Tibial artery (tissue), 4 donors: ENCODE measurements at regions not wholly inside any gene's neighbourhood (a gene's known extent, or its start where the extent isn't known, plus 50 kb on each side); places are given as distances from the start of the nearest gene placed in this dataset.
"Not testable (repeated sequence)": the region's sequence is repeated elsewhere in the genome, so short reads cannot be mapped to it uniquely, and the experiment has no call there.

Experiments used
- DNase-seq, 2 donors: peaks; one replicate each; pipeline ENCODE4 v3.0.0-alpha.2; 2019
- H3K27ac ChIP-seq, 2 donors: fragments of 200-600 bp; sonication (generic) in 1 of 2; 1 replicate in 1 of 2; 2 replicates in 1 of 2; pipeline ENCODE4 v1.5.1; 2018 to 2019; ENCODE audit warnings: mild to moderate bottlenecking in 1 of 2
- H3K27me3 ChIP-seq, 2 donors: fragments of 200-600 bp; sonication (generic) in 1 of 2; one replicate each; pipeline versions ENCODE4 v1.5.1 to v1.6.0; 2016 to 2019
- H3K36me3 ChIP-seq, 3 donors: fragments of 200-600 bp; sonication (generic) in 2 of 3; one replicate each; pipeline ENCODE4 v1.5.1; 2016 to 2019; ENCODE audit warnings: mild to moderate bottlenecking in 2 of 3
- H3K4me1 ChIP-seq, 4 donors: fragments of 200-600 bp; sonication (generic) in 2 of 4; 1 replicate in 3 of 4; 2 replicates in 1 of 4; pipeline ENCODE4 v1.5.1; 2016 to 2019
- H3K4me3 ChIP-seq, 2 donors: fragments of 200-600 bp; sonication (generic) in 1 of 2; 1 replicate in 1 of 2; 2 replicates in 1 of 2; pipeline ENCODE4 v1.5.1; 2018 to 2019; ENCODE audit warnings: mild to moderate bottlenecking in 2 of 2
- H3K9me3 ChIP-seq, 3 donors: fragments of 200-600 bp; sonication (generic) in 1 of 3; one replicate each; pipeline ENCODE4 v1.5.1; 2016 to 2019
- CTCF ChIP-seq, 2 experiments: fragments of 200-600 bp in 1 of 2; fragments of 450-650 bp in 1 of 2; IDR thresholded peaks; one replicate each; pipeline ENCODE4 v1.5.1; 2017 to 2019; ENCODE audit warnings: antibody characterized with exemption in 2 of 2, mild to moderate bottlenecking in 1 of 2, moderate library complexity in 1 of 2
- intact Hi-C: fragments of 100-400 bp; cut with DNase I; formaldehyde crosslinking; loops from one replicate; pipeline ENCODE4 v1.15.0; 2023; ENCODE audit warnings: low total_unique reads

DNA sequence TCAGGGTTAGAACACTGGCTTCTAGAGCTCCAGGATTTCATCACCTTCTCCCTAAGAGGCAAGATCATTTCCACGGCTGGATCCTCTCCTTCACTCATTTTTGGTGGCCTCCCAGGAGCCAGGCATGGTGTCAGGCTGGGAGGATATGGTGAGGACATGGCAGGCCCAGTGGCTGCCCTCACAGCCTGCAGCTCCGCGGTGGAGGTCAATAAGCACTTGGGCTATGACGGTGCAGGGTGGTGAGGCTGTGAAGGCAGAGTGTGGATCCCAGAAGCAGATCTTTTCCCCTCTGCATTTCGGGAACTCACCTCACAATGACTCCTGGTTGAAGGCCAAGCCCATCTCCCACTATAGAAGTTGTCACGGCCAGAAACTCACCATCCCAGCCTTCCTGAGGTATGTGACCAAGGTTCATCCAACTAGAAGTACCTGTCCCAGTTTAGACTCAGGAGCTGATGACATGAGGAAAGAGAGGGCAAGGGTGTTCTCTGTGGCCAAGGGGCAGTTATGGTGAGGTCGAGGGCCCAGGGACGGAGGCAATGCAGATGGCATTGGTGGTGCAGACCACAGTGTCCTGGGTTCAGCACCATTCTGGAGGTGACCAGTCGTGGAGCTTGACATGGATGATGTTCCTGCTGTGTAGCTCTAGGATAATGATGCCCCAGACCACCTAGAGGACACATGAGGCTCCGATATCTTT is 100.1 kb upstream of the SMAD3 start:
- intact Hi-C loops = no loop called here
- peak in 1 of 2 donors; percentile 54 for DNase-seq
- no peaks in the 10 kb centered on the region for H3K9me3 ChIP-seq

GRCh38 chr15:66966256-66966655 is 99.1 kb upstream of the SMAD3 start:
- H3K27me3 ChIP-seq = no peaks in the 10 kb centered on the region
- no peaks in the 10 kb centered on the region for H3K4me1 ChIP-seq
- DNase-seq = no peak
- intact Hi-C loops = no loop called here
- H3K27ac ChIP-seq = no peak overlapping the region
- no peak for TF ChIP-seq CTCF (IDR thresholded peaks at IDR 0.05)
- no peak overlapping the region for H3K4me3 ChIP-seq
- H3K36me3 ChIP-seq = no peaks in the 10 kb centered on the region
- H3K9me3 ChIP-seq = no peaks in the 10 kb centered on the region

More for the DNA sequence above, 100.1 kb upstream of the SMAD3 start:
- no peaks in the 10 kb centered on the region for H3K4me1 ChIP-seq
- TF ChIP-seq CTCF (IDR thresholded peaks at IDR 0.05) = no peak
- no peak overlapping the region for H3K27ac ChIP-seq
- no peaks in the 10 kb centered on the region for H3K36me3 ChIP-seq
- no peak overlapping the region for H3K4me3 ChIP-seq
- no peaks in the 10 kb centered on the region for H3K27me3 ChIP-seq

- DNase-seq = no peak
- Histone ChIP-seq H3K4me1 (no peaks in the 10 kb centered on the region), H3K9me3 (no peaks in the 10 kb centered on the region), H3K27ac (no peak overlapping the region), H3K27me3 (no peaks in the 10 kb centered on the region), H3K4me3 (no peak overlapping the region), H3K36me3 (no peaks in the 10 kb centered on the region)
- intact Hi-C loops = no loop called here
- no peak for TF ChIP-seq CTCF (IDR thresholded peaks at IDR 0.05)
Observed at GRCh38 chr15:66968806-66969596, 96.4 kb upstream of the SMAD3 start.

DNA sequence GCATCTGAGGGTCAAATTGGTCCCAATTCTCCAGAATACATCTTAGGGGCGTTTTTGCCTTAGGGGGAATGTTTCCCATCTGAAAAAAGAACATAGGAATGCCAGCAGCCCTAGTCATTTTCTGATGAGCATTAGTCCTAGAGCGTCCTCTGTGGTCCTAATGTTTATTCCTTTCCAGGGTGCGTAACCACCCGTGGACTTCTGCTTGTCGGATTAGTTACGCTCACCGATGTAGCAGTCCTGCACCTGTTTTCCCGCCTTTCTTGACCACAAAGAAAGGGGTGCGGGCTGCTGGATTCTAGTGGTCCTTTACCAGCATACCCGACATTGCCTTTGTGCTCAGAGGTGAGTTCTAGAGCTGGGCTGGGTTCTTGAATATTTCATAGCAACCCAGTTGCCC is 91.3 kb upstream of the SMAD3 start:
- intact Hi-C loops, H3K36me3 ChIP-seq, H3K4me3 ChIP-seq, H3K4me1 ChIP-seq, H3K27me3 ChIP-seq, H3K9me3 ChIP-seq, H3K27ac ChIP-seq, DNase-seq: not testable (repeated sequence)

DNA sequence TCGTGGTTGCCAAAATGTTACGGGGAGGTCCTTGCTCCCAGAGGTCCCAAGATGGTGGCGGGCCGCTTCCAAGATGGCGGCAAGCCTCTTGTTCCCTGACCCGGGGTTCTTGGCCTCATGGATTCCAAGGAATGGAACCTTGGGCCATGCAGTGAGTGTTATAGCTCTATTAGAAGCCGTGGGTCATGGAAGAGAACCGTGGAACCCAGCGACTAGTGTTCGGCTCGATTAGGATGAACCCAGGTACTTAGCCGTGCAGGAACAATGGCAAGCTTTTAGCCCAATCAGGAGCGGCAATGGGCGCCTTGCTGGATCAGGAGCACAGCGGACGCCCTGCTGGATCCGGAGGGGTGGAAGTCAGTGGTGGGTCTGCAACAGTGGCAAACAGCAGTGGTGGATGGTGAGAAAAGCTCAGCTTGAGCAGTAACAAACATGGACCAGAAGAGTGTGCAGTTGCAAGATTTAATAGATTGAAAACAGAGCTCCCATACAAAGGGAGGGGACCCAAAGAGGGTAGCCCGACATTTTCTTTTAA is 89.2 kb upstream of the SMAD3 start:
- H3K36me3 ChIP-seq, H3K27me3 ChIP-seq, H3K4me1 ChIP-seq, H3K27ac ChIP-seq, intact Hi-C loops, H3K4me3 ChIP-seq, H3K9me3 ChIP-seq: not testable (repeated sequence)
- DNase-seq = peak in 1 of 2 donors; percentile 24

DNA sequence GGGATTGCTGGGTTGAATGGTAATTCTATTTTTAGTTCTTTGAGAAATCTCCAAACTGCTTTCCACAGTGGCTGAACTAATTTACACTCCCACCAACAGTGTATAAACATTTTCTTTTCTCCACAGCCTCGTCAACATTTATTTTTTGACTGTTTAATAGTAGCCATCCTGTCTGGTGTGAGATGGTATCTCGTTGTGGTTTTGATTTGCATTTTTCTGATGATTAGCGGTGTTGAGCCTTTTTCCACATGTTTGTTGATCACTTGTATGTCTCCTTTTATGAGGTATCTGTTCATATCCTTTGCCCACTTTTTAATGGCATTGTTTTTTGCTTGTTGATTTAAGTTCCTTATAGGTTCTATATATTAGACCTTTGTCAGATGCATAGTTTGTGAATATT is 85.1 kb upstream of the SMAD3 start:
- H3K4me1 ChIP-seq, H3K27me3 ChIP-seq, DNase-seq, H3K36me3 ChIP-seq, H3K4me3 ChIP-seq, intact Hi-C loops, H3K9me3 ChIP-seq, H3K27ac ChIP-seq: not testable (repeated sequence)

- DNase-seq = no peak
- intact Hi-C loops = no loop called here
- H3K27ac ChIP-seq = no peak overlapping the region
- H3K4me3 ChIP-seq = no peak overlapping the region
- no peaks in the 10 kb centered on the region for H3K36me3 ChIP-seq
- no peak for TF ChIP-seq CTCF (IDR thresholded peaks at IDR 0.05)
- no peaks in the 10 kb centered on the region for H3K27me3 ChIP-seq
- peaks cover 0 to 9% (median 0%) of the 10 kb centered on the region in 4 donors for H3K4me1 ChIP-seq
- no peaks in the 10 kb centered on the region for H3K9me3 ChIP-seq
Observed at GRCh38 chr15:66981771-66982170, 83.6 kb upstream of the SMAD3 start.
